ENCODE measurements at regions not wholly inside any gene's neighbourhood (a gene's known extent, or its start where the extent isn't known, plus 50 kb on each side); places are given as distances from the start of the nearest gene placed in this dataset.

- H2BK20ac ChIP-seq (ENCODE audit: low read depth, low read length, poor library complexity, severe bottlenecking), result no peak overlapping the region
- no peak overlapping the region for H2AFZ ChIP-seq (ENCODE audit: low read length)
- no peaks in the 10 kb centered on the region for H4K20me1 ChIP-seq (ENCODE audit: control insufficient read depth, insufficient read depth, insufficient read length)
- H3K9ac ChIP-seq (ENCODE audit: extremely low read depth, insufficient read length, low read length), result no peak overlapping the region
- no peaks in the 10 kb centered on the region for H3K79me1 ChIP-seq (ENCODE audit: insufficient read depth, low read depth, low read length, poor library complexity, severe bottlenecking)
- Mint-ChIP-seq H3K27me3 (ENCODE audit: low read depth) (peaks cover 14% of the 10 kb centered on the region), H3K4me3 (peak overlapping the region in 1 of 2 experiments; percentile 43; a peak in 4 of 5 replicates), H3K4me1 (peaks cover 47 to 51% of the 10 kb centered on the region in 2 experiments), H3K9me3 (no peaks in the 10 kb centered on the region), H3K36me3 (ENCODE audit: insufficient read depth in 1 of 3, low read depth in 3 of 3) (no peaks in the 10 kb centered on the region; a peak in 1 of 7 replicates), H3K27ac (peak overlapping the region; percentile 3 to 59 (median 10); a peak in 4 of 7 replicates)
- DNase-seq, result peak; percentile 69
- peaks cover 2% of the 10 kb centered on the region; the same call in 1 of the 2 replicates for H3K4me1 ChIP-seq (ENCODE audit: insufficient read depth, low read length)
- H2BK120ac ChIP-seq (ENCODE audit: low read depth, low read length, poor library complexity, severe bottlenecking), result no peak overlapping the region
- H3K23ac ChIP-seq (ENCODE audit: insufficient read length, low read depth, low read length), result no peak overlapping the region
- no peak overlapping the region for H3T11ph ChIP-seq (ENCODE audit: low read length)
- no peaks in the 10 kb centered on the region; the same call in 1 of the 2 replicates for H3K27me3 ChIP-seq (ENCODE audit: insufficient read depth, low read length)
- no peak overlapping the region for H2BK15ac ChIP-seq (ENCODE audit: low read depth, low read length)
- H3K9me3 ChIP-seq (ENCODE audit: control insufficient read depth, low read depth, low read length), result no peaks in the 10 kb centered on the region
- no peak overlapping the region for H4K5ac ChIP-seq (ENCODE audit: insufficient read length, low read depth, low read length)
- H3K4me2 ChIP-seq (ENCODE audit: insufficient read depth, insufficient read length, low read length), result peak overlapping the region; percentile 22
- peaks cover 10% of the 10 kb centered on the region for H3K23me2 ChIP-seq (ENCODE audit: insufficient read length, low read depth, low read length, poor library complexity, severe bottlenecking)
- H2AK5ac ChIP-seq (ENCODE audit: insufficient read length, low read length), result no peak overlapping the region
- TF ChIP-seq CTCF (conservative IDR thresholded peaks at IDR 0.05), result no peak
- H3K18ac ChIP-seq (ENCODE audit: insufficient read length, low read depth, low read length), result no peak overlapping the region
- no CpG with 5 or more reads among the region's 1 CpG for WGBS (ENCODE audit: extremely low coverage, insufficient read length, low lambda C conversion rate)
- no peak overlapping the region for H3K56ac ChIP-seq (ENCODE audit: insufficient read length, low read depth, low read length)
- H2BK5ac ChIP-seq (ENCODE audit: insufficient read length, low read length), result no peak overlapping the region
- H4K91ac ChIP-seq (ENCODE audit: insufficient read length, low read depth, low read length), result no peak overlapping the region
- H3K4ac ChIP-seq (ENCODE audit: low read depth, low read length), result no peak overlapping the region
- H4K8ac ChIP-seq (replicated peaks; ENCODE audit: insufficient read length, low read depth, low read length), result no peak overlapping the region
- no peak overlapping the region for H2BK12ac ChIP-seq (ENCODE audit: insufficient read length, low read depth, low read length)
- H3K79me2 ChIP-seq (ENCODE audit: insufficient read depth, low read length), result no peaks in the 10 kb centered on the region; the same call in 1 of the 2 replicates
- no peak overlapping the region for H3K27ac ChIP-seq (ENCODE audit: insufficient read length, low read depth, low read length)
- no peak overlapping the region for H3K14ac ChIP-seq (ENCODE audit: insufficient read depth, low read length)
These were observed 91.0 kb upstream of the ARHGAP32 start for GRCh38 chr11:129283141-129283540.

Measured in H9 (cell line).